Right atrium auricular region (tissue), 2 donors: ENCODE measurements at regions not wholly inside any gene's neighbourhood (a gene's known extent, or its start where the extent isn't known, plus 50 kb on each side); places are given as distances from the start of the nearest gene placed in this dataset.

Experiments used
- DNase-seq: peaks from one replicate; pipeline ENCODE4 v3.0.0-alpha.2; 2019; ENCODE audit warnings: low spot score
- H3K27ac ChIP-seq, 2 donors: fragments of 200-600 bp; sonication (generic); 1 replicate in 1 of 2; 2 replicates in 1 of 2; pipeline ENCODE4 v1.5.1; 2016 to 2019
- H3K27me3 ChIP-seq, 2 donors: fragments of 200-600 bp; sonication (generic); one replicate each; pipeline versions ENCODE4 v1.5.1 to v1.6.0; 2017 to 2019
- H3K36me3 ChIP-seq: fragments of 200-600 bp; sonication (generic); one replicate; pipeline ENCODE4 v1.5.1; 2016
- H3K4me1 ChIP-seq, 2 donors: fragments of 200-600 bp; sonication (generic); one replicate each; pipeline versions ENCODE4 v1.5.1 to v1.6.0; 2017 to 2019
- H3K4me3 ChIP-seq, 2 donors: fragments of 200-600 bp; sonication (generic); 1 replicate in 1 of 2; 2 replicates in 1 of 2; pipeline ENCODE4 v1.5.1; 2017 to 2019; ENCODE audit warnings: mild to moderate bottlenecking in 1 of 2, moderate library complexity in 1 of 2
- H3K9me3 ChIP-seq, 2 donors: fragments of 200-600 bp; sonication (generic); one replicate each; pipeline ENCODE4 v1.5.1; 2019
- CTCF ChIP-seq, 2 donors: fragments of 200-600 bp; sonication (generic); IDR thresholded peaks; one replicate each; pipeline ENCODE4 v1.5.1; 2019; ENCODE audit warnings: antibody characterized with exemption in 2 of 2

DNA sequence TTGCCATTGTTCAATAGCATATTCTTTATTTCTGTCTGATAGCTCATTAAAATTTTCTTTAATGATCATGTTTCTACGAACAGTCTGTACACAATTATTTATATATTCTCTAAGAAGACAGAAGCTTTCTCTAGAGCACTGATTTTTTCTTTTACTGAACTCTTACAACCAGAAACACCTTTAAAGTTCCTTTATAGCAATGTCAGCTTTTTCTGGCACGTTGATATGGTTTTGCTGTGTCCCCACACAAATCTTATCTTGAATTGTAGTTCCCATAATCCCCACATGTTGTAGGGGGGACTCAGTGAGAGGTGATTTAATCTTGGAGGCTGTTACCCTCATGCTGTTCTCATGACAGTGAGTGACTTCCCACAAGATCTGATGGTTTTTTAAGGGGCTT, 299.4 kb downstream of the PPARGC1A start:
- DNase-seq = no peak

GRCh38 chr4:23584024-23584423, 305.8 kb downstream of the PPARGC1A start:
- H3K27ac ChIP-seq = no peak overlapping the region
- H3K27me3 ChIP-seq = no peaks in the 10 kb centered on the region
- no peak for DNase-seq
- peaks cover 0 to 10% of the 10 kb centered on the region in 2 donors for H3K4me1 ChIP-seq
- no peak for TF ChIP-seq CTCF (IDR thresholded peaks at IDR 0.05)
- no peaks in the 10 kb centered on the region for H3K36me3 ChIP-seq
- H3K9me3 ChIP-seq = no peaks in the 10 kb centered on the region
- H3K4me3 ChIP-seq = no peak overlapping the region

More for the DNA sequence above, 299.4 kb downstream of the PPARGC1A start:
- Histone ChIP-seq H3K4me1 (no peaks in the 10 kb centered on the region), H3K36me3 (no peaks in the 10 kb centered on the region), H3K4me3 (no peak overlapping the region), H3K9me3 (no peaks in the 10 kb centered on the region), H3K27ac (no peak overlapping the region), H3K27me3 (no peaks in the 10 kb centered on the region)
- no peak for TF ChIP-seq CTCF (IDR thresholded peaks at IDR 0.05)

DNA sequence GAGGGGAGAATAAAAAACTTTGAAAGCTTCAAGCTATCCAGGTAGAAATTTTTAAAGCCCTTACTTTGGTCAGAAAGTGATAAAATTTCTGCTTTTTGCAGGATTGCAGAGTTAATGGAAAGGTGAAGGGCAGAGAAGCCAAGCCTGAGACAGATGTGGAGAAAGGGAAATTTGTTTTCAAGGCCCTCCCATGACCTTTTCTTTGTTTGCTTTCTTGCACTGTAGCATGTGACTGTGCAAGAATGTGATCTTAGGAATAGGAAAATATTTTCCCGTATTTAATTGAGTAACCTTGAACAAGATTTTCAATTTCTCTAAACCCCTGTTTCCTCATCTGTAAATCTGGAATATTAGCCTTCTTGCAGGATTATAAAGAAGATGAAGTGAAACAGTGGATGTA, 307.2 kb downstream of the PPARGC1A start:
- no peak overlapping the region for H3K27ac ChIP-seq

GRCh38 chr4:23579166-23579565, 310.7 kb downstream of the PPARGC1A start:
- Histone ChIP-seq H3K27me3 (no peaks in the 10 kb centered on the region), H3K36me3 (no peaks in the 10 kb centered on the region), H3K27ac (no peak overlapping the region), H3K9me3 (no peaks in the 10 kb centered on the region), H3K4me1 (peaks cover 0 to 8% of the 10 kb centered on the region in 2 donors), H3K4me3 (no peak overlapping the region)
- no peak for DNase-seq
- no peak for TF ChIP-seq CTCF (IDR thresholded peaks at IDR 0.05)

More for the DNA sequence above, 307.2 kb downstream of the PPARGC1A start:
- H3K36me3 ChIP-seq = no peaks in the 10 kb centered on the region
- DNase-seq = no peak
- TF ChIP-seq CTCF (IDR thresholded peaks at IDR 0.05) = no peak
- no peaks in the 10 kb centered on the region for H3K9me3 ChIP-seq
- peaks cover 0 to 10% of the 10 kb centered on the region in 2 donors for H3K4me1 ChIP-seq
- H3K4me3 ChIP-seq = no peak overlapping the region
- no peaks in the 10 kb centered on the region for H3K27me3 ChIP-seq

GRCh38 chr4:23577398-23577797, 312.4 kb downstream of the PPARGC1A start:
- Histone ChIP-seq H3K9me3 (no peaks in the 10 kb centered on the region), H3K36me3 (no peaks in the 10 kb centered on the region), H3K4me3 (no peak overlapping the region), H3K4me1 (no peaks in the 10 kb centered on the region), H3K27ac (no peak overlapping the region), H3K27me3 (no peaks in the 10 kb centered on the region)
- no peak for DNase-seq
- no peak for TF ChIP-seq CTCF (IDR thresholded peaks at IDR 0.05)

DNA sequence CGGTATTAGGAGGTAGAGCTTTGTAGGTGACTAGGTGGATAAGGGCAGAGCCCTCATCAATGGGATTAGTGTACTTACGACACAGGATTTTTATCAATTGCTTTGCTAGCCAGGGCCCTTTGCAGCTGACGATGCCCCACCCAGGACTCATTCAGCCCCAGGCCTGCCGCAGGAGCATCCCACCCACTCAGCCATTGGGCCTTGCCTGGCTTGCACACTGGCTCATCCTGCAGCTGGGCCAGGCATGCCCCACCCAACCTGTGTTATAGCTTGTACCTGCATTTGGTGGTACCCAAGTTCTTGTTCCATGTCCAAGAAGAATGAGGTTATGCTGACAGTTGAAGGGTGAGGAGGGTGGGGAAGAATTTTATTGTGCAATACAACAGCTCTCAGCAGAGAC, 317.5 kb downstream of the PPARGC1A start:
- no peaks in the 10 kb centered on the region for H3K36me3 ChIP-seq

More for the DNA sequence above, 317.5 kb downstream of the PPARGC1A start:
- Histone ChIP-seq H3K4me1 (no peaks in the 10 kb centered on the region), H3K27ac (no peak overlapping the region), H3K4me3 (no peak overlapping the region), H3K9me3 (no peaks in the 10 kb centered on the region), H3K27me3 (no peaks in the 10 kb centered on the region)
- no peak for DNase-seq
- no peak for TF ChIP-seq CTCF (IDR thresholded peaks at IDR 0.05)
